ENCODE measurements at regions not wholly inside any gene's neighbourhood (a gene's known extent, or its start where the extent isn't known, plus 50 kb on each side); places are given as distances from the start of the nearest gene placed in this dataset.

DNA sequence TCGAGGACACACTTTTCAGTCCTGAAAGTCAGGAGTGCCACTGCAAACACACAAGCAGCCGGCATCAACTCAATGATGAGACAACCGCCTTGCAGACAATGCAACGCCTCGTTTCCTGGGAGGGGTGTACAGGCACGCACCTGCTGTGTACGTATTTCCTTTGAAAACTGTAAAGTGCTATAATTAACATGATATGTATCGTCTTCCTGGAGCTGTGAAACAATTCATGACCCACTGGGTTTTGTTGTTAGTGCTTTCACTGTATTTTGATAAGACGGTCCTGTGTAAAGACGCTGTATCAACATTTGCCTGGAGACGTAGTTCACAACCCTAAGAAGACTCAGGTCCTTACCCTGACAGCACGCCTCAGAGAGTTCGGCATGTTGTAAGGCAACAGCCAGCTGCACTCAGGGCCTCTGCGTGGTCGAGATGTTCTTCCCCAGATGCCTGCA is 105.7 kb upstream of the ANO1 start:
- Histone ChIP-seq H3K36me3 (ENCODE audit: control insufficient read depth, insufficient read depth, low read length) (no peaks in the 10 kb centered on the region), H3K4me3 (replicated peaks; ENCODE audit: low read depth, low read length) (no peak overlapping the region), H3K27me3 (replicated peaks; ENCODE audit: control insufficient read depth, insufficient read depth, low read length) (0 out of 2 replicates have a peak, but pooled peaks cover 1% of the 10 kb centered on the region)
- no peak for TF ChIP-seq CTCF (IDR thresholded peaks at IDR 0.05; ENCODE audit: insufficient read depth, low read length, poor library complexity, severe bottlenecking)
- DNase-seq (ENCODE audit: extremely low read depth, insufficient read length), result peak; percentile 20

GRCh38 chr11:69974528-69974927 is 103.6 kb upstream of the ANO1 start:
- TF ChIP-seq CTCF (IDR thresholded peaks at IDR 0.05; ENCODE audit: insufficient read depth, low read length, poor library complexity, severe bottlenecking), result no peak
- Histone ChIP-seq H3K4me3 (replicated peaks; ENCODE audit: low read depth, low read length) (no peak overlapping the region), H3K36me3 (ENCODE audit: control insufficient read depth, insufficient read depth, low read length) (no peaks in the 10 kb centered on the region), H3K27me3 (replicated peaks; ENCODE audit: control insufficient read depth, insufficient read depth, low read length) (peaks cover 1% of the 10 kb centered on the region; the same call in 1 of the 2 replicates)
- DNase-seq (ENCODE audit: extremely low read depth, insufficient read length), result no peak

GRCh38 chr11:69975822-69976221 is 102.3 kb upstream of the ANO1 start:
- Histone ChIP-seq H3K4me3 (replicated peaks; ENCODE audit: low read depth, low read length) (no peak overlapping the region), H3K36me3 (ENCODE audit: control insufficient read depth, insufficient read depth, low read length) (no peaks in the 10 kb centered on the region), H3K27me3 (replicated peaks; ENCODE audit: control insufficient read depth, insufficient read depth, low read length) (peaks cover 1% of the 10 kb centered on the region; the same call in 1 of the 2 replicates)
- no peak for DNase-seq (ENCODE audit: extremely low read depth, insufficient read length)
- no peak for TF ChIP-seq CTCF (IDR thresholded peaks at IDR 0.05; ENCODE audit: insufficient read depth, low read length, poor library complexity, severe bottlenecking)

GRCh38 chr11:69976794-69977193 is 101.3 kb upstream of the ANO1 start:
- Histone ChIP-seq H3K36me3 (ENCODE audit: control insufficient read depth, insufficient read depth, low read length) (no peaks in the 10 kb centered on the region), H3K4me3 (replicated peaks; ENCODE audit: low read depth, low read length) (no peak overlapping the region), H3K27me3 (replicated peaks; ENCODE audit: control insufficient read depth, insufficient read depth, low read length) (peaks cover 1% of the 10 kb centered on the region; the same call in 1 of the 2 replicates)
- no peak for DNase-seq (ENCODE audit: extremely low read depth, insufficient read length)
- no peak for TF ChIP-seq CTCF (IDR thresholded peaks at IDR 0.05; ENCODE audit: insufficient read depth, low read length, poor library complexity, severe bottlenecking)

GRCh38 chr11:69977951-69978350 is 100.2 kb upstream of the ANO1 start:
- H3K4me3 ChIP-seq (replicated peaks; ENCODE audit: low read depth, low read length), result no peak overlapping the region
- no peak for TF ChIP-seq CTCF (IDR thresholded peaks at IDR 0.05; ENCODE audit: insufficient read depth, low read length, poor library complexity, severe bottlenecking)
- peaks cover 1% of the 10 kb centered on the region; the same call in 1 of the 2 replicates for H3K27me3 ChIP-seq (replicated peaks; ENCODE audit: control insufficient read depth, insufficient read depth, low read length)

More at GRCh38 chr11:69977951-69978350, 100.2 kb upstream of the ANO1 start:
- H3K36me3 ChIP-seq (ENCODE audit: control insufficient read depth, insufficient read depth, low read length), result no peaks in the 10 kb centered on the region
- DNase-seq (ENCODE audit: extremely low read depth, insufficient read length), result no peak
